ENCODE measurements at regions not wholly inside any gene's neighbourhood (a gene's known extent, or its start where the extent isn't known, plus 50 kb on each side); places are given as distances from the start of the nearest gene placed in this dataset.

DNA sequence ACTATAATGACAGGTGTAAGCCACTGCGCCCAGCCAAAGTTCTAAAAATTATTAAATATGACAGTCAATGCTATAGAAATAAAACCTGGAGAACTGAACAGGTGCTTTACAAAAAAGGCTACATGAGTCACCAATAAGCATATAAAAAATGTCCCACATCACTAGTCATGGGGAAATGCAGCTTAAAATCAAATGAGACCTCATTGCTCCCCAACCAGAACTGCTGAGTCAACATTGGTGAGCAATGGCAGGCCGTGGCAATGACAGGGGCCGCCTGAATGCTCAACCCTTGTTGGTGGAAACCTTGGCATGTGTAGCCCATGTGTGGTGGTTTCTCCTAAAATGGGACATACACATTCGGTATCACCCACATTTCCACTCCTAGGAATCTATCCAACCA lies 352.3 kb upstream of the KLF6 start:
- Histone ChIP-seq H3K79me2 (ENCODE audit: insufficient read depth, low read length) (no peaks in the 10 kb centered on the region), H3K79me1 (ENCODE audit: insufficient read depth, low read depth, low read length, poor library complexity, severe bottlenecking) (no peaks in the 10 kb centered on the region), H2AK5ac (ENCODE audit: insufficient read length, low read length) (no peak overlapping the region), H3K9ac (ENCODE audit: extremely low read depth, insufficient read length, low read length) (no peak overlapping the region), H2BK5ac (ENCODE audit: insufficient read length, low read length) (no peak overlapping the region), H4K5ac (ENCODE audit: insufficient read length, low read depth, low read length) (no peak overlapping the region), H3K18ac (ENCODE audit: insufficient read length, low read depth, low read length) (no peak overlapping the region), H2BK15ac (ENCODE audit: low read depth, low read length) (no peak overlapping the region), H3K27ac (ENCODE audit: insufficient read length, low read depth, low read length) (no peak overlapping the region), H3K4me1 (ENCODE audit: insufficient read depth, low read length) (no peaks in the 10 kb centered on the region), H2BK120ac (ENCODE audit: low read depth, low read length, poor library complexity, severe bottlenecking) (no peak overlapping the region), H3T11ph (ENCODE audit: low read length) (no peak overlapping the region), H3K14ac (ENCODE audit: insufficient read depth, low read length) (no peak overlapping the region), H2BK12ac (ENCODE audit: insufficient read length, low read depth, low read length) (no peak overlapping the region), H2BK20ac (ENCODE audit: low read depth, low read length, poor library complexity, severe bottlenecking) (no peak overlapping the region), H3K56ac (ENCODE audit: insufficient read length, low read depth, low read length) (no peak overlapping the region), H4K20me1 (ENCODE audit: control insufficient read depth, insufficient read depth, insufficient read length) (no peaks in the 10 kb centered on the region), H3K23me2 (ENCODE audit: insufficient read length, low read depth, low read length, poor library complexity, severe bottlenecking) (no peaks in the 10 kb centered on the region), H3K23ac (ENCODE audit: insufficient read length, low read depth, low read length) (no peak overlapping the region), H3K4me2 (ENCODE audit: insufficient read depth, insufficient read length, low read length) (no peak overlapping the region), H3K27me3 (ENCODE audit: insufficient read depth, low read length) (no peaks in the 10 kb centered on the region), H4K91ac (ENCODE audit: insufficient read length, low read depth, low read length) (no peak overlapping the region), H3K9me3 (ENCODE audit: control insufficient read depth, low read depth, low read length) (no peaks in the 10 kb centered on the region), H2AFZ (ENCODE audit: low read length) (no peak overlapping the region), H3K4ac (ENCODE audit: low read depth, low read length) (no peak overlapping the region), H4K8ac (replicated peaks; ENCODE audit: insufficient read length, low read depth, low read length) (no peak overlapping the region)
- peaks cover 2 to 3% of the 10 kb centered on the region in 2 experiments; a peak in 3 of 4 replicates for H3K4me1 Mint-ChIP-seq
- WGBS (ENCODE audit: extremely low coverage, insufficient read length, low lambda C conversion rate) = no CpG with 5 or more reads among the region's 4 CpGs
- DNase-seq = no peak
- no peaks in the 10 kb centered on the region; the same call in 1 of the 2 replicates for H3K27me3 Mint-ChIP-seq (ENCODE audit: low read depth)
- H3K36me3 Mint-ChIP-seq (ENCODE audit: insufficient read depth in 1 of 3, low read depth in 3 of 3) = peaks cover 12 to 25% (median 13%) of the 10 kb centered on the region in 3 experiments
- H3K27ac Mint-ChIP-seq = no peak overlapping the region
- TF ChIP-seq, protein P1, sequence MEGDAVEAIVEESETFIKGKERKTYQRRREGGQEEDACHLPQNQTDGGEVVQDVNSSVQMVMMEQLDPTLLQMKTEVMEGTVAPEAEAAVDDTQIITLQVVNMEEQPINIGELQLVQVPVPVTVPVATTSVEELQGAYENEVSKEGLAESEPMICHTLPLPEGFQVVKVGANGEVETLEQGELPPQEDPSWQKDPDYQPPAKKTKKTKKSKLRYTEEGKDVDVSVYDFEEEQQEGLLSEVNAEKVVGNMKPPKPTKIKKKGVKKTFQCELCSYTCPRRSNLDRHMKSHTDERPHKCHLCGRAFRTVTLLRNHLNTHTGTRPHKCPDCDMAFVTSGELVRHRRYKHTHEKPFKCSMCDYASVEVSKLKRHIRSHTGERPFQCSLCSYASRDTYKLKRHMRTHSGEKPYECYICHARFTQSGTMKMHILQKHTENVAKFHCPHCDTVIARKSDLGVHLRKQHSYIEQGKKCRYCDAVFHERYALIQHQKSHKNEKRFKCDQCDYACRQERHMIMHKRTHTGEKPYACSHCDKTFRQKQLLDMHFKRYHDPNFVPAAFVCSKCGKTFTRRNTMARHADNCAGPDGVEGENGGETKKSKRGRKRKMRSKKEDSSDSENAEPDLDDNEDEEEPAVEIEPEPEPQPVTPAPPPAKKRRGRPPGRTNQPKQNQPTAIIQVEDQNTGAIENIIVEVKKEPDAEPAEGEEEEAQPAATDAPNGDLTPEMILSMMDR (conservative IDR thresholded peaks at IDR 0.05) = no peak
- H3K9me3 Mint-ChIP-seq = peaks cover 26 to 29% of the 10 kb centered on the region in 2 experiments
- no peak overlapping the region for H3K4me3 Mint-ChIP-seq
